Stomach (tissue), 8 donors: ENCODE measurements at regions not wholly inside any gene's neighbourhood (a gene's known extent, or its start where the extent isn't known, plus 50 kb on each side); places are given as distances from the start of the nearest gene placed in this dataset.
"Not testable (repeated sequence)": the region's sequence is repeated elsewhere in the genome, so short reads cannot be mapped to it uniquely, and the experiment has no call there.

Source experiments
- DNase-seq, 2 donors: peaks; one replicate each; pipeline versions ENCODE4 v3.0.0 to v3.0.0-alpha.2; 2013 to 2019
- H3K27ac ChIP-seq, 5 donors: fragments of 200-600 bp in 4 of 5; sonication (generic) in 4 of 5; one replicate each; pipeline ENCODE4 v1.5.1; 2013 to 2019; ENCODE audit warnings: mild to moderate bottlenecking in 1 of 5, moderate library complexity in 1 of 5
- H3K27me3 ChIP-seq, 3 donors: fragments of 200-600 bp; sonication (generic); one replicate each; pipeline ENCODE4 v1.5.1; 2017 to 2019; ENCODE audit warnings: mixed run types in 1 of 3
- H3K36me3 ChIP-seq, 4 donors: fragments of 200-600 bp; sonication (generic); 1 replicate in 3 of 4; 2 replicates in 1 of 4; pipeline ENCODE4 v1.5.1; 2016 to 2019
- H3K4me1 ChIP-seq, 4 donors: fragments of 200-600 bp; sonication (generic); one replicate each; pipeline ENCODE4 v1.5.1; 2016 to 2019
- H3K4me3 ChIP-seq, 4 donors: fragments of 200-600 bp; sonication (generic) in 3 of 4; one replicate each; pipeline ENCODE4 v1.5.1; 2016 to 2019; ENCODE audit warnings: mild to moderate bottlenecking in 1 of 4
- H3K9me3 ChIP-seq, 4 donors: fragments of 200-600 bp; sonication (generic); one replicate each; pipeline ENCODE4 v1.5.1; 2016 to 2019
- CTCF ChIP-seq, 7 experiments: fragments of 450-650 bp in 4 of 7; fragments of 200-600 bp in 3 of 7; sonication (generic) in 3 of 7; IDR thresholded peaks; one replicate each; pipeline ENCODE4 v1.5.1; 2016 to 2019; ENCODE audit warnings: antibody characterized with exemption in 7 of 7, control low read depth in 2 of 7, mild to moderate bottlenecking in 1 of 7
- EP300 ChIP-seq: sonication (generic); formaldehyde crosslinking; IDR thresholded peaks from one replicate; pipeline ENCODE4 v1.6.1; 2017; ENCODE audit warnings: antibody characterized with exemption
- POLR2A ChIP-seq, 4 donors: fragments of 450-650 bp; IDR thresholded peaks; one replicate each; pipeline ENCODE4 v1.6.1; 2016; ENCODE audit warnings: antibody characterized with exemption in 4 of 4, control low read depth in 2 of 4, mild to moderate bottlenecking in 1 of 4, moderate library complexity in 1 of 4
- POLR2AphosphoS5 ChIP-seq, 3 donors: sonication (generic); formaldehyde crosslinking; IDR thresholded peaks; one replicate each; pipeline ENCODE4 v1.6.1; 2016; ENCODE audit warnings: antibody characterized with exemption in 3 of 3
- WGBS, 5 donors: extraction: QIAGEN DNeasy Blood & Tissue Kit in 3 of 5; methylation state at CpG; one replicate each; pipeline versions ENCODE4 v1.1.5 to v1.1.7; 2013 to 2018; 5-methylcytosine and 5-hydroxymethylcytosine counted together
- intact Hi-C: fragments of 100-400 bp; cut with DNase I; formaldehyde crosslinking; loops from one replicate; pipeline ENCODE4 v1.15.1; 2023; ENCODE audit warnings: low total_unique reads
- donor health status: healthy with polysubstance abuse.
- donor health status: Bipolar disorder and iron deficiency.
- donor health status: healthy.

GRCh38 chr17:36690190-36690589 is 88.8 kb downstream of the MRM1 start:
- no peak overlapping the region for H3K4me3 ChIP-seq
- intact Hi-C loops: no loop called here
- no peak for TF ChIP-seq POLR2A (IDR thresholded peaks at IDR 0.05)
- no peak for TF ChIP-seq POLR2AphosphoS5 (IDR thresholded peaks at IDR 0.05)
- no peak for TF ChIP-seq EP300
- no peak for TF ChIP-seq CTCF (IDR thresholded peaks at IDR 0.05)
- DNase-seq: no peak
- H3K4me1 ChIP-seq: no peaks in the 10 kb centered on the region
- no peak overlapping the region for H3K27ac ChIP-seq
- no peaks in the 10 kb centered on the region for H3K9me3 ChIP-seq
- peaks cover 0 to 50% (median 10%) of the 10 kb centered on the region in 3 donors for H3K27me3 ChIP-seq
- no peaks in the 10 kb centered on the region for H3K36me3 ChIP-seq
- 79 to 84% (median 83%) methylated on average over 4 of the region's 4 CpGs for WGBS, 5 donors

GRCh38 chr17:36691606-36692005 is 90.2 kb downstream of the MRM1 start:
- no peak overlapping the region for H3K27ac ChIP-seq
- peaks cover 0 to 57% (median 10%) of the 10 kb centered on the region in 3 donors for H3K27me3 ChIP-seq
- WGBS, 5 donors: 54 to 76% (median 74%) methylated on average over 3 of the region's 3 CpGs
- no peak for DNase-seq
- intact Hi-C loops: no loop called here
- H3K9me3 ChIP-seq: no peaks in the 10 kb centered on the region
- H3K4me3 ChIP-seq: no peak overlapping the region
- no peaks in the 10 kb centered on the region for H3K36me3 ChIP-seq
- TF ChIP-seq POLR2A (IDR thresholded peaks at IDR 0.05): no peak
- no peak for TF ChIP-seq EP300
- no peak for TF ChIP-seq POLR2AphosphoS5 (IDR thresholded peaks at IDR 0.05)
- no peak for TF ChIP-seq CTCF (IDR thresholded peaks at IDR 0.05)
- no peaks in the 10 kb centered on the region for H3K4me1 ChIP-seq

GRCh38 chr17:36695082-36695481 is 93.7 kb downstream of the MRM1 start:
- H3K4me3 ChIP-seq: no peak overlapping the region
- no peak for TF ChIP-seq POLR2AphosphoS5 (IDR thresholded peaks at IDR 0.05)
- TF ChIP-seq EP300: no peak
- TF ChIP-seq POLR2A (IDR thresholded peaks at IDR 0.05): no peak
- TF ChIP-seq CTCF (IDR thresholded peaks at IDR 0.05): no peak
- H3K9me3 ChIP-seq: no peaks in the 10 kb centered on the region
- intact Hi-C loops: no loop called here
- H3K27me3 ChIP-seq: peaks cover 0 to 56% (median 13%) of the 10 kb centered on the region in 3 donors
- no peak for DNase-seq
- H3K36me3 ChIP-seq: no peaks in the 10 kb centered on the region
- no peaks in the 10 kb centered on the region for H3K4me1 ChIP-seq
- no peak overlapping the region for H3K27ac ChIP-seq
- 30 to 37% (median 36%) methylated on average over 1 to 3 of the region's 3 CpGs for WGBS, 5 donors

- H3K4me1 ChIP-seq, DNase-seq, H3K4me3 ChIP-seq, H3K9me3 ChIP-seq, H3K27ac ChIP-seq, H3K36me3 ChIP-seq, intact Hi-C loops: not testable (repeated sequence)
- 75 to 88% (median 82%) methylated on average over 6 of the region's 6 CpGs for WGBS, 5 donors
- peaks cover 0 to 56% (median 10%) of the 10 kb centered on the region in 3 donors for H3K27me3 ChIP-seq
Measured at GRCh38 chr17:36695710-36696109, 94.3 kb downstream of the MRM1 start.

GRCh38 chr17:36696805-36697204 is 95.4 kb downstream of the MRM1 start:
- WGBS, 5 donors: 18 to 37% (median 30%) methylated on average over 1 of the region's 1 CpG
- Histone ChIP-seq H3K9me3 (no peaks in the 10 kb centered on the region), H3K4me1 (no peaks in the 10 kb centered on the region), H3K36me3 (no peaks in the 10 kb centered on the region), H3K4me3 (no peak overlapping the region), H3K27ac (no peak overlapping the region), H3K27me3 (peaks cover 0 to 61% (median 10%) of the 10 kb centered on the region in 3 donors)
- TF ChIP-seq POLR2A (IDR thresholded peaks at IDR 0.05) (no peak), EP300 (no peak), CTCF (IDR thresholded peaks at IDR 0.05) (no peak), POLR2AphosphoS5 (IDR thresholded peaks at IDR 0.05) (no peak)
- DNase-seq: no peak
- intact Hi-C loops: no loop called here
